ENCODE measurements at regions not wholly inside any gene's neighbourhood (a gene's known extent, or its start where the extent isn't known, plus 50 kb on each side); places are given as distances from the start of the nearest gene placed in this dataset.

DNA sequence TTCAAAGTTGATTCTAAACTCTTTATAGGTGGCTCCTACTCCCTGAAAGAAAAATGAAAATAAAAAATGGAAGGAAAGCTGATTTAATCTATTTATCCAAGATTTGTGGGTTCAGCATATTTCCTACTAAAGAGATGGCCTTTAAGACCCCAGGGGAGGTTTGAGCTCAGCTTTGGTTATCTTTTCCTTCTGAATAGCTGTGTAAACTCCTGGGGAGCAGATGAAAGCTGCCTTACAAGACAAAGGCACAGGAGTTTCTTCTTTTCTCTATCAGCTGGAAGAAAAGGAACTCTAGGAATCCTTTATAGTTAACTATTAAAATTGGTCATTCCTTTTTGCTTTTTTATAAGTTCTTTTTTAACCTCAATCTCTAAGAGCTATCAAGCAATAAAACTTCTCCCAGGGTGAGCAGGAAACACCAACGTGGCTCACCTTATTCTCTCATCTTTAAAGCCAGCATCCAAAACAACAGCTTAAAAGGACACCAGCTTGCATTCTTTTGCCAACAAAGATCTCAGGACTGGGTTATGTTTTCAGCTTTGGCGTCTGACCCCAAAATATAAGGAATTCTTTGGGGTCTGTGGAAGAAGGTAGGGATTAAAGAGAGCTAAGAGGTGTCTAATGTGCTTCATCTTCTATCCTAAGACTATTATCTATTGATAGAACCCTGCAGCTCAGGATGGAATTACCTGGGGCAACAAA, 371.7 kb upstream of the KITLG start:
- no peak overlapping the region for H2AFZ ChIP-seq (ENCODE audit: low read length)
- H3K9me3 ChIP-seq (replicated peaks; ENCODE audit: insufficient read depth, low read length) = no peaks in the 10 kb centered on the region
- peaks cover 8% of the 10 kb centered on the region for H3K4me1 ChIP-seq (ENCODE audit: low read length)
- H3K4me2 ChIP-seq (ENCODE audit: low read depth, low read length) = no peak overlapping the region
- TF ChIP-seq, protein P1, sequence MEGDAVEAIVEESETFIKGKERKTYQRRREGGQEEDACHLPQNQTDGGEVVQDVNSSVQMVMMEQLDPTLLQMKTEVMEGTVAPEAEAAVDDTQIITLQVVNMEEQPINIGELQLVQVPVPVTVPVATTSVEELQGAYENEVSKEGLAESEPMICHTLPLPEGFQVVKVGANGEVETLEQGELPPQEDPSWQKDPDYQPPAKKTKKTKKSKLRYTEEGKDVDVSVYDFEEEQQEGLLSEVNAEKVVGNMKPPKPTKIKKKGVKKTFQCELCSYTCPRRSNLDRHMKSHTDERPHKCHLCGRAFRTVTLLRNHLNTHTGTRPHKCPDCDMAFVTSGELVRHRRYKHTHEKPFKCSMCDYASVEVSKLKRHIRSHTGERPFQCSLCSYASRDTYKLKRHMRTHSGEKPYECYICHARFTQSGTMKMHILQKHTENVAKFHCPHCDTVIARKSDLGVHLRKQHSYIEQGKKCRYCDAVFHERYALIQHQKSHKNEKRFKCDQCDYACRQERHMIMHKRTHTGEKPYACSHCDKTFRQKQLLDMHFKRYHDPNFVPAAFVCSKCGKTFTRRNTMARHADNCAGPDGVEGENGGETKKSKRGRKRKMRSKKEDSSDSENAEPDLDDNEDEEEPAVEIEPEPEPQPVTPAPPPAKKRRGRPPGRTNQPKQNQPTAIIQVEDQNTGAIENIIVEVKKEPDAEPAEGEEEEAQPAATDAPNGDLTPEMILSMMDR (IDR thresholded peaks at IDR 0.05; ENCODE audit: low read length) = no peak
- no peak for TF ChIP-seq EZH2phosphoT487 (IDR thresholded peaks at IDR 0.05; ENCODE audit: low read length)
- no peak for DNase-seq
- no peaks in the 10 kb centered on the region for H3K27me3 ChIP-seq (replicated peaks; ENCODE audit: insufficient read depth, low read length)
- H3K9me2 ChIP-seq (replicated peaks; ENCODE audit: insufficient read depth, low read length) = no peaks in the 10 kb centered on the region
- H3K36me3 ChIP-seq (replicated peaks; ENCODE audit: insufficient read depth, low read length) = no peaks in the 10 kb centered on the region
- no peak overlapping the region for H3K27ac ChIP-seq (ENCODE audit: low read length)
- H3F3A ChIP-seq (ENCODE audit: insufficient read depth, low read length) = peaks cover under 1% of the 10 kb centered on the region; the same call in 1 of the 2 replicates
- no peaks in the 10 kb centered on the region for H3K79me2 ChIP-seq (ENCODE audit: low read length)
- no peak overlapping the region for H3K9ac ChIP-seq (ENCODE audit: low read length)
- H3K4me3 ChIP-seq (ENCODE audit: low read length) = no peak overlapping the region
- no peaks in the 10 kb centered on the region for H4K20me1 ChIP-seq (ENCODE audit: insufficient read depth, low read length)

DNA sequence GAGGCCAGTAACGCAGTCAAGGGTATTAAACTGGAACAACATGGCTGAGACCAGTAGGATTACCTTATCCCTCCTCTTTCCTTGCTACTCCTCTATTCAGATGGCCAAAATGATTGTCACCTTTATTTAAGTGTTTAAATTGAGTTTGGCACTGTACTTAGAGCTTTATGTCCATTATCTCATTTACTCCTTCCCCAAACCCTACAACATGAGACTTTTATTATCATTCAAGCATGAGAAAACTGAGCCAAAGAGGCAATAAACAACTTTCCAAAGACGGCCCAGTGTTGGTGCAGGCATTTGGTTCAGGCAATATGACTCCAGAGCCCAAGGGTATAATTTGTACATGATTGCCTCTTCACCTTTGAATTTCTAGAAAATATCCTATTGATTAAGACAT, 370.9 kb upstream of the KITLG start:
- H3K36me3 ChIP-seq (replicated peaks; ENCODE audit: insufficient read depth, low read length) = no peaks in the 10 kb centered on the region
- no peaks in the 10 kb centered on the region for H3K9me2 ChIP-seq (replicated peaks; ENCODE audit: insufficient read depth, low read length)
- no peak overlapping the region for H3K9ac ChIP-seq (ENCODE audit: low read length)
- no peak overlapping the region for H3K4me3 ChIP-seq (ENCODE audit: low read length)
- no peak overlapping the region for H2AFZ ChIP-seq (ENCODE audit: low read length)
- H4K20me1 ChIP-seq (ENCODE audit: insufficient read depth, low read length) = no peaks in the 10 kb centered on the region
- no peaks in the 10 kb centered on the region for H3K79me2 ChIP-seq (ENCODE audit: low read length)
- no peak overlapping the region for H3K4me2 ChIP-seq (ENCODE audit: low read depth, low read length)
- H3K27me3 ChIP-seq (replicated peaks; ENCODE audit: insufficient read depth, low read length) = no peaks in the 10 kb centered on the region
- DNase-seq = no peak
- H3F3A ChIP-seq (ENCODE audit: insufficient read depth, low read length) = peaks cover 5% of the 10 kb centered on the region; the same call in 1 of the 2 replicates
- no peaks in the 10 kb centered on the region for H3K9me3 ChIP-seq (replicated peaks; ENCODE audit: insufficient read depth, low read length)
- TF ChIP-seq EZH2 (optimal IDR thresholded peaks at IDR 0.05; ENCODE audit: low read depth, low read length) (no peak), EZH2phosphoT487 (IDR thresholded peaks at IDR 0.05; ENCODE audit: low read length) (no peak)
- TF ChIP-seq, protein P1 (IDR thresholded peaks at IDR 0.05; ENCODE audit: low read length) = no peak
- H3K4me1 ChIP-seq (ENCODE audit: low read length) = peaks cover 15% of the 10 kb centered on the region
- no peak overlapping the region for H3K27ac ChIP-seq (ENCODE audit: low read length)

DNA sequence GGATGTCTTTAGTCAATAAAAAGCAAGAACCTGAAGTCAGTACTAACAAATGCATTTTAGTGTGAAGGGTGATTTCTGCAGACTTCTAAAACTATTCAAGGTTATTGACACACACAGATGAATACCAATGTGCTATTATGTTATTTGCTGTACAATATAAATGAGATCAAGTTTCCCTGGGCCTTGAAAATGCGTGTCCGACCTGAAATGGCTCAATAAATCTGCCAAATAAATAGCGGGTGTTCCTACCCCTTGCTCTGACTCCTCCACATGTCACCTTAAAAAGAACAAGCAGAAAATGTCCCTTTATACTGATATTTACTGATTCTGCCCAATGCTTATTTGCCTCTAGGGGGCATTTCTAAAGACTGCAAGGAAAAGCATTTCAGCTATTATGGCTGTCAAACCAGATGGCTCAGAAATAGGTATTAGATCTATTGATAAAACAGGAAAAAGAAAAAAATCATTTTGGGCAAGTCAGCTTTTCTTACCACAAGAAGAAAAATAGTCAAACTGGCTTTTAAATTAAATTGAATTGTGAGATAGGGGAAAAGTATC, 367.3 kb upstream of the KITLG start:
- H3K9me3 ChIP-seq (replicated peaks; ENCODE audit: insufficient read depth, low read length) = no peaks in the 10 kb centered on the region
- H3K9me2 ChIP-seq (replicated peaks; ENCODE audit: insufficient read depth, low read length) = no peaks in the 10 kb centered on the region
- peak overlapping the region; percentile 84; the same call in 1 of the 2 replicates for H3K4me2 ChIP-seq (ENCODE audit: low read depth, low read length)
- H3F3A ChIP-seq (ENCODE audit: insufficient read depth, low read length) = peaks cover 23% of the 10 kb centered on the region
- no peak overlapping the region for H3K27ac ChIP-seq (ENCODE audit: low read length)
- DNase-seq = no peak
- no peaks in the 10 kb centered on the region for H3K36me3 ChIP-seq (replicated peaks; ENCODE audit: insufficient read depth, low read length)
- no peak overlapping the region for H3K4me3 ChIP-seq (ENCODE audit: low read length)
- H3K27me3 ChIP-seq (replicated peaks; ENCODE audit: insufficient read depth, low read length) = no peaks in the 10 kb centered on the region
- H4K20me1 ChIP-seq (ENCODE audit: insufficient read depth, low read length) = no peaks in the 10 kb centered on the region
- no peak overlapping the region for H3K9ac ChIP-seq (ENCODE audit: low read length)
- H3K4me1 ChIP-seq (ENCODE audit: low read length) = peaks cover 40% of the 10 kb centered on the region
- H2AFZ ChIP-seq (ENCODE audit: low read length) = no peak overlapping the region
- H3K79me2 ChIP-seq (ENCODE audit: low read length) = no peaks in the 10 kb centered on the region
- TF ChIP-seq EZH2 (optimal IDR thresholded peaks at IDR 0.05; ENCODE audit: low read depth, low read length) = no peak
- TF ChIP-seq, protein P1 (IDR thresholded peaks at IDR 0.05; ENCODE audit: low read length) = peak; percentile 21; the same call in 1 of the 2 replicates

Measured in MM.1S (cell line).